GM19372 (cell line): ENCODE measurements at regions not wholly inside any gene's neighbourhood (a gene's known extent, or its start where the extent isn't known, plus 50 kb on each side); places are given as distances from the start of the nearest gene placed in this dataset.

ENCODE experiments used
- ATAC-seq: cut with Tn5 transposase; IDR thresholded peaks from one replicate; pipeline ENCODE4 v1.9.1; 2021; ENCODE audit warnings: mild to moderate bottlenecking, low read depth, moderate library complexity; ENCODE audit not compliant: unreplicated experiment

DNA sequence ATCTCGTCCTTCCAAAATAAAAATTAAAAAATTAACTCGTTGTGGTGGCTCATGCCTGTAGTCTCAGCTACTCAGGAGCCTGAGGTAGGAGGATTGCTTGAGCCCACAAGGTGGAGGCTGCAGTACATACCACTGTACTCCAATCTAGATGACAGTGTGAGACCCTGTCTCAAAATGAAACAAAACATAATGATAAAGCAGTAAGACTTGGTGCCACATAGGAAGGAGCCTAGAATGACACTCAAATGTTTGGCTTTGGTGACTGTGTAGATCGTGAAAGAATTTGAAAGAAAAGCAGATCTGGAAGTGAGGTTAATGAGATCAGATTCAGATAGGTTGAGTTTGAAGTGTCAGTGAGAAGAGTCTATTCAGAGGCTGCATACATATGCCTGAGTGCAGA is 150.1 kb upstream of the ATP2B1 start:
- ATAC-seq, result no peak

DNA sequence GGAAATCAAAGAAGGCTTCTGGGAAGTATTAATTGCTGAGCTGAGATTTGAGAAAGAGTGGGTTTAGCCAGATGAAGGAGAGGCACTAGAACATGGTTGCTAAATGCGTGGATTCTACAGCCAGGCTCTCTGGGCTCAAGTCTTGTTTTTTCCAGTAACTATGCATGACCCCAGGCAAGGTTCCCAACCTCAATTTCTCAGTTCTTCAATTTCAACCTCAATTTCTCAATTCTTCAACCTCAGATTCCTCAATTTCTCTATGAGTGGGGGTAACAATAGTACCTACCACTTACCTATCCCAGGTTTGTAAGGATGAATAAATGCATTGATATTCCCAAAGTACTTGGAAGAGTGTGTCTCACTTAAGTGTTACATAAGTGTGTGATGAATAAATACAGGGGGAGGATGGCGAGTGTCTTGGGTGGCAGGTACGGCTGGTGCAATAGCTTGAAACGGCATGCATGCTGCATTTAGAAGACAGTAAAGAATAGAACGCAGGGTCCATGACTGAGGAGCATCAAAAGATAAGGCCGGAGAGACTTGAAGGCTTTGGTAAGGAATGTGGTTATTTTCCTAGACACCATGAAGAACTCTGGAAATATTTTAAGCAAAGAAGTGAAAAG is 149.1 kb upstream of the ATP2B1 start:
- ATAC-seq, result no peak

DNA sequence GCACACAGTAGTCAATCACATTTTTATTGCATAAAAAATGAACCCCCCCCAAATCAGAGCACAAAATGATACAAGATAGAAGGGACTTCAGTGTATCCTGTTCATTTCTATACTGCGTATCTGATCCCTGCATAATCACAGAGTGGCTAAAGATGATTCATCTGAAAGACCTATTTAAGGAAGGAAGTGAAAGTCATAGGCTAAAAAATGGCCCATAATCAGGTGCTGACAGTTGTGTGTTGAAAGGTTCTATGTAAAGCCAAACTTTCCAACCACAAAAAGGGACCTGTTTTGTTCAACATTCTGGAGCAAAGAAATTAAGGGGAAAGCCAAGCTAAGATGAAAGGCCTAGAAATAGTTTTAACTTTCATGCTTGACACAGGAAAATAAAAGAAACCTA is 147.8 kb upstream of the ATP2B1 start:
- ATAC-seq, result peak; percentile 80

DNA sequence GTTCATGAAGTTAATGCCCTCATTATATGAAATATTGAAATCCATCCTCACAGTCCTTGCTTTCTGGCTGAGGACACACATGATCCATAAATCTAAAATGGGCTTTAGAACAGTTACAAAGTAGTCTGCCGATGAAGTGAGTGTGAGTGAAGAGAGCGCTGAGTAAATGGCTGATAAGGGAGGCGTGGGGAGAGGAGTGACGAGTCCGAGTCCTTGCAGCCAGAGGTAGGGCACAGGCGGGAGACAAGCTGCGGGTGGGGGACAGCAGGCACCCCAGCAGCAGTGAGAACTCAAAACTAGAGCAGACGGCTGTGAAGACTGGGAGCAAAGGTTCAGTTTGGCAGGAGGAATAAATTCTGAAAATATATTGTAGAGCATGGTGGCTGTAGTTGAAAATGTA is 140.1 kb upstream of the ATP2B1 start:
- no peak for ATAC-seq

DNA sequence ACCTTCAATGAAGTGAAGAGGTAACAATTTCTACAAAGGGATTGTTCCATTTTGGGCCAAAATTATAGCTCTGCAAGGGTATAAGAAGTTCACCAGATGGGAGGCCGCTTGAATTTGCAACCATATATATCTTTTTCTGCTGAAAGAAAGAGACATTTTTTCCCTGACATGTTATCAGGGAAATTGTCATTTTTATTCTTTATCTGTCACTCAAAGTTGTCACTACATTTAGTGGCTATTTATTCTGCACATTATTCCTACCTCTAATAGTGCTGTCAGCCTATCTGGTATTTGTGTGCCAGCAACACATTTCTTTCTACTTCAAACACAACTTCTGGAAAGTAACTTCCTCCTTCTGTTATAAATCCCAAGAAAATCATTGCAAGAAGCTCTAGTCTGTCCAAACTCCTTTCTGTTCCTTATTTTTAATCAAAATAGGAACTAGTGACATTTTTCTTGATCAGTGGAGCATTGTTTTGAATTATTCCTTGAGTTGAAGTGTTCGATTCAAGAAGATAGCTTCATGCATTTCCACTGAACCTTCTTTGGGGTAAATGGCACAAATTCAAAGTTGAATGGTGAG is 137.9 kb upstream of the ATP2B1 start:
- no peak for ATAC-seq

DNA sequence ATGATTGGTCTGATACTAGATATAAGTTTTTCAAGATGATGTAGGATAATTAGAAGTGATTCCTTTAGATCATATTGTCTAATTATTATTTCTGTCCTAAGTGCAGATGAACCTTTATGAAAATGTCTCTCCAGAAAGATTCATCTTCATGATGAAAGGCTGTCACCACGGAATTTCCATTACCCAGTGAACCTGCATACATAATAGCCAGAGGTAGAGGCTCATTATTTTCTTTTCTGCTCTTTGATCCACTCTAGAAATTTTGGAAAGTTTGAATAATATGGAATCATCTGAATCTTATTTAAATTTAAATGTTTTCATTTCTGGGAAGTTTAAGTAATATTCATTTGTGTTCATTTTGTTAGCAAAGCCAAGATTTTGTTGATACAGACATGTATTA is 137.1 kb upstream of the ATP2B1 start:
- no peak for ATAC-seq

DNA sequence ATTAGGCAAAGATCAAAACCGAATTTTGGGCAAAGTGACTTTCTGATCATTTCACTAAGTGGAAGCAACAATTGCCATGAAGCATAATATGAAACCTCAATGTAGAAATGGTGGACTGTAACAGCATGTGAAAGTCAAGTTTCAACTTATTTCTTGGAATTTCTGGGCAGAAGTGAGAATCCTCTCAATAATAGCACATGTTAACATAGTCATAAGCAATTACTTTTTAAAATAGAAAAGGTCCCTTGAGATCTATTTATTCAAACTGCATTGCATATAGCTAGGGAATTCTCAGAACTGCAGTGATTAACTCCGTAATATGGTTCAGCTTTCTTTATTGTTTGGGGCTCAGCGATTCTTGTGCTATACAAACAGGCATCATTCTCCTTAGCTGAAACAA is 136.7 kb upstream of the ATP2B1 start:
- ATAC-seq, result no peak

DNA sequence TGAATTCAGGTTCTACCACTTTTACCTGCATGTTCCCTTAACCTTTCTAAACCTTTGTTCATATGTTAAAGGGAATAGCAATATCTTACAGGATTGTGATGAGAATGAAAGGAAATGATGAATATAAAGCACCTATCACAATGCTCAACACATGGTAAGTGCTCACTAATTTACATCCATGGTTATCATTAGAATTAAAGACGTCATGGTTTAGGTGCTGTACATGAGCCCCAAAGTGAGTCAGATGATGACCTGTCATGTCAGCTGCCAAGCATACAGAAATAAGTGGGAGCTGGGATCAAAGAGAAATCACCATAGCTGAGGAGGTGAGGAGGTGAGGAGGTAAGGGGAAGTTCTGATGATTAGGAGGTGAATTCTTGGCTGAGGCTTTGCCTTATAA is 135.9 kb upstream of the ATP2B1 start:
- ATAC-seq, result no peak

DNA sequence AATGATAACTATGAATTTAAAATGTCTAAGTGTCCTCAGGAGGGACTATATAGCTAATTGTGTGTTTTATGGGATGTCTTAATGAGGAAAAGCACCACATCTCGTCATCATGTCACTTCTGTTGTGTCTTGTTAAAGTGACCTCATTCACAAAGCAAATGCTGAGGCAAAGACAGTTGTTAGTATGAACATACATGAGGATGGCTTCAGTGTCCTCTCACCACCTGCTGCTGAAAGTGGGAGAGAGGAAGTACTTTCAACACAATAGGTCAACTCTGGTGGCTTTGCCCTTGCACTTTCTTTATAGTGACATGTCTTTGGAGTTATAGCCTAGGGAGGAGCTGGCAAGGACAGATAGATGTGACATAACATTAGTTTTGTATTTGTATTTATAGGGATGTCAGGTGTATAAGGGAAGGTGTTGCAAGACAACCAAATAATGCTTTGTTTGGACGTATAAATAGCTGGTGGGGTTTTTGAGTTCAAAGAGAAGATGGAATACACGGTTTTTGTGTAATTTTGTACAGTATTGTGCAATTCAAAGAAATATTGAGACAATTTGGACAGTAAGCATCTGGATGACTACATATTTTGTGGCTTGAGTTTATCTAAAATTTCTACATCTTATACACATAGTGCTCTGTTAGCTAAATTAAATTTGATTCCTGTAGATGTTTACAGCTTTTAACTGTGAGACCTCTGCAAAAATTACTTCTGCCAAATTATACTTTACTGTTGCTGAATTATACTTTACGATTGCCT is 131.7 kb upstream of the ATP2B1 start:
- no peak for ATAC-seq

DNA sequence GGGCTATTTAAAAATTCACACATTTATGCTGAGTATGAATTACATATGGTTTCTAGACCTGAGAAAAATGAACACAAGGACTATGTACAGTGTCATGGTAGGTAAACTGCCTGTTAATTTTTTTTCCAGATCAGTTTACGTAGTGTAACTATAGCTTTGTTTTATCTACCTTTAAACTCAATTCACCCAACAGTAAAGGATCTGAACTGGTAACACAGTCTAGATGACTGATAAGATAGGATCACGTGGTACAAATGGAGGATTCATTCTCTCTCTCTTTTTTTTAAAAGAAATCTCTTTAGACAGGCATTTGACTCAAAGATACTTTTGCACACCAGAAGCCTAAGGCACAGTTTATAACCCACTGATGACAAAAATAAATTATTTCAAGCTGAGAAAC is 130.8 kb upstream of the ATP2B1 start:
- no peak for ATAC-seq

DNA sequence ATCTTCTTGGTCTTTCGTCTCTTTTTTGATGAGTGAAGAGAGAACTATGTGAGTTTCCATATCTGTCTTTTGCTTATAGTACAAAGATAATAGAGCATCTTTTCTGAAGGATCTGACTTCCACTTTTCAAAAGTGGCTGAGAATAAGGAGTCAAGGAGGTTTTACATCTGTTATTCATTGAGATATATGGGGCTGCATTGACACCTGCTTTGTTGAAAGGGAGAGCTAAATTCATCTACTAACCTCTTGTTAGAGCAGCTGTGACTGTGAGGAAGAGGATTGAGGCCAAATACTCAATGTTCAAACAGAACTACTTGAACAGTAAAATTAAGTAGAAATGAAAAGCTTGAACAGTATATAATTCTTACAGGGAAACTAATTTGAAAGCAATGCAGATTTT is 130.2 kb upstream of the ATP2B1 start:
- ATAC-seq, result no peak

DNA sequence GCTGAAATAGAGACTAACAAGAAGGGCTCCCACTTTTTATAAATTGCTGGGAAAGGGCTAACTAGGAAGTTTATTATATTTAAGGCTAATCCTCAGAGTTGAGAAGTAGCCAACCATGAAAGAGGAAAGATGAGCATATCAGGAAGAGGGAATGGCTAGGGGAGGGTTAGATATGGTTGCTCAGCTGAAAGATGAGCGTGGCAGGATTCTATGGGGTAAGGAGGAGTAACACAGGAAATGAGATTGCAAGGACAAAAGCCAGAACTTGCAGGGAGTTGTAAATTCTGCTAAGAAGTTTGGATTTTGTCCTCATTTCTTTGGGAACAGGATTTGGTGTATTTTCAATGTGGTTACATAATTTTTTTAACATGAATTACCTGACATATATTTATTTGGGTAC is 127.4 kb upstream of the ATP2B1 start:
- no peak for ATAC-seq

DNA sequence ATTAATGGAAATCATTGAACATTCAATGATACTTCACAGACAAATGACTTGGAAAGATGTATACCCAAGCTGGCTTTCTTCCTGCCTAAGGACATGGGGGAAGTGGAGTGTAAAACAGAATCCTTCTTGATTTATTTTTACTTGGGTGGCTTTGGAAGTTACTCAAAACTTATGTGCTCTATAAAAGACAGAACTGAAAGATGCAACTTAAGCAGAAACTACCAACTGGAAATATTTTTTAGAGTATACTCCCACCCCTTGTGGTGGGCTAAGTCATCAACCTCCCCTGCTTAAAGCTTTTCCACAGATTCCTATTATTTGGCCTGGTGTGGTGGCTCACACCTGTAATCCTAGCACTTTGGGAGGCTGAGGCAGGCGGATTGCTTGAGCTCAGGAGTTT is 126.0 kb upstream of the ATP2B1 start:
- no peak for ATAC-seq

DNA sequence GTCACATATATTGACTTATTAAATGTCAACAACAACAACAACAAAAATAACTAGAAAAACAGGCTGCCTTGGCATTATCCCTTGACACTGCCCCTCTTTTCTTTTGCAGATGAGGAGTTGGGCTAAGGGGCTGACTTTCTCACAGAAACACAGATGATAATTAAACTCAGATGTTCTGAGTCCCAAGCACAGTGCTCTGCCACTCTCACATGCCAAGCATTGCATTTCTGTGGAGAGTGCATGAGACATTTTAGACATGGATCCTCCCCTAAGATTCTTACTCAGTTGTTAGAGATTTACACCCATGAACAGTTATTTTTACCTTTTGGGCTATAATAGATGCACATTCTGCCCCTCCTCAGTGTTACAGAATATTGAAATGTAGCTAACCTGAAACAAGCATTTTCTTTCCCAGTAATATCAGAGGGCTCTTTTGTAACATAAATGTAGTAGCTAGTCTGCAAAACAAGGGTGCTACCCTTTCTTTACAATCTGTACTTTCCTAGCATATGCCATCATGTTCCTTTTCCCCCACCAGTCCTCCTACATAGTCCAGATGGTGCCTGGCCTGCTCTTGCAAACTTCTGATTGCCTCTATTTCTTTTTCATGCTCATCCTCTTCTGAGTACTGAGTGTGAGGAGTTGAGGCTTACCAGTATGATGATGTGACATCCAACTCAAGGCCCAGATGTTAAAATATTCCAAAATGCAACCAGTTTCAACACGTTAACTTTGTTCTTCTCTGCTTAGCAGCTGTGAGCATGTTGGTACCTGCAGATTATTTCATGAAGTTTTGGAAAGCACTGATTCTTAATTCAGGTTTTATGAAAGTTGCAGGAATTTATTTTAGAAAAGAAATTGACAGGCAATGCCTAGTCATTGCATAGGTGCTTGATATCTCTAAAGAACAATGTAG is 125.0 kb upstream of the ATP2B1 start:
- ATAC-seq, result no peak

DNA sequence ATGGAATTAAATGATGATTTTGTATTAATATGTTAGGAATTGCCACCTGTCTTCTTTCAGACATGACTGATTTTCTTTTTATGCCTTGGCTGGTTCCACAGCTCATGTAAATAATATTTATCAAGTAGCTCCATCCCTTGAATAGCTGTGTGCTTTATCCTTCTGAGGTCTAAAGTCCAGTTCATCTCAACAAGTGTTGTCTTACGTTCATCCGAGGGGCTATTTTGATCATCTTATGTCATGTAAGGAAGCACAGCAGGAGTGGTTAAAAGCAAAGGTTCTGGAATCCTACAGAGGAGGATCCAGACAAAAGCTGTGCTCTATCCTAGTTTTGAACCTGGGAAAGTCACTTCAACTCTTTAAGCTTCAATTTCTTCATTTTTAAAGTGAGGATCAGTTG is 123.7 kb upstream of the ATP2B1 start:
- ATAC-seq, result no peak

DNA sequence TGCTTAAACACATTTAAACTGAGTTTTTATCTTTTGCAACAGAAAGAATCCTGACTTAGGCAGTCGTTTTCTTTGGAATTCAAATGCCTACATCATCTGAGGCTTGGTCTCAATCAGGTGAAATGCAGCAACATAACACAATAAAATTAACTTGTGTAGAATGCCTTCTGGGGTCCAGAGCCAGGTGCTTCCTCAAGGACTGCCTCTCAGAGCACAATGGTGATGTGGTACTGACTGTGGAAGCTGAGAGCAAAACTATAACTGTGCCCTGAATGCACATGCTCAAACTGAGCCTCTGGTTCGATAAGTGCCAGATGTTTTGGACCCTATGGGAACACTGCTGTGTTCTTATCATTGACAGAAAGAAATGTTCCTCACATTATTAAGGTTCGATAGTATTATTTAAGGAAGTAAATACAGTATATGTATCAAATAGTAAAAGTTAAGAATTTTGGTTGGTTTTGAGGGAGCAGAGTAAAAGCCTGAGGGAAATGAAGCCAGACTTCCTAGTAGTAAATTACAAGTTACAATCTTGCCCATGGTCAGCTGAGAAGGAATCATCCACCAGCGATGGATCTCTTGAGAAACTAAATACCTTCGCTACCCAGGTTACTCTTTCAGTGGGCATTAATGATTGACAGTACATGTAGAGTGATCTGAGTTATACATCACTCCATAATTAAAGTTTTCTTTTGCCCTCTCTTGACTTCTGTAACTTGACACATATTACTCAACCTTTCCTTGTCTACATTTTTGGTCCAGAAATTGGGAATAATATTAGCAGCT is 122.9 kb upstream of the ATP2B1 start:
- no peak for ATAC-seq

DNA sequence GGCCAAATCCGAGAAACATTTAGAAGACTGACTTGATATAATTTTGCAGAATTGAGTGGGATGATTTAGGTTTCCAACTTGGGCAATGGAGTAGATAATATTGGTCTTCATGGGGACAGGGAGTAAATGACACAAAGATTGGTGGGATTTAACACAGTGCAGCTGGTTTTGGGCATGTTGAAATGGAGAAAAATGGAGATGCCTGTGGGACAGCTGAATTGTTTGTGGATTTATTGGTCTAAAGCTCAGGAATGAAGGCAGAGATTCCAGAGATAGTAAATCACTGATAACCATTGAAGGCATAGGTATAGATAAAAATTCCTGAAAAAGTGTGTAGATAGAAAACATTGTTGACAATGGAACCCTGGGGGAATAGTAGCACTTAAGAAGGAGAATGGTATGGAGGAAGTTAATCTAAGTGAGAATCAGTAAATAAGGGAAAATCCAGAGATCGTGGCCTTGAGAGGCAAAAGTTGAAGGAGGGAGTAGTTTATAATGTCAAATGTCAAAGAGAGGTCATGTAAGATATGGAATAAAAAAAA is 120.9 kb upstream of the ATP2B1 start:
- ATAC-seq, result no peak

DNA sequence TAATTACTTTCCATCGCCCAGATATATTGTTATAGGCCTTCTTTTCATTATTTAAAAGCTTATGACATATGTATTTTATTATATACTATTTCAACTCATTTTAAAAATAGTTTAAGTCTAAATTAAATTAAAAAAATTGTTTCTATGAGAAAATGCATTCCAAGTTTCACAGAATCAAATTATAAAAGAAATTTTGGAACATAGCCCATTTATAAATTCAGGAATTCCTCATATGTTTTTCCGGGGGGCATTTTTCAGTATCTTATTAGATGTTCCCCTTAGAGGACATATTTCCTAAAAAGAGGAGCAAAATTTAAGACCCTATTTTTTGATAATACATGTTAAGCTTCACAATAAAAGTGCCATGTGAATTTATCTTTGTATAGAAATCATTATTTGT is 119.9 kb upstream of the ATP2B1 start:
- ATAC-seq, result no peak

DNA sequence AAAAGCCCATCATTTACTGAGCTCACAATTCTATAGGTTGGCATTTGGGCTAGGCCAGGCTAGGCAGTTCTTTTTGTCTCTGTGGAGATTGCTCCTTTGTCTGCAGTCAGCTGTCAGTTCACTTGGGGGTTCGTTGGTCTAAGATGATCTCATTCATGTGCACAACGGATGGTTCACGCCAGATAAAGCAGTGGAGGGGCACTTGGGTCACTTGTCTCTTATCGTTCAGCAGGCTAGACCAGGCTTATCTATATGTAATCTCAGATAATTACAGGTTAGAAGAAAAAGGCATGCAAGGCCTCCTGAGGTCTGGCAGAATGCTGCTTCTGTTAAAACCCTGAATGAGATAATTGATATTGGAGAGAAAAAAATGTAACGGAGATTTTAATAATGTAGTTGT is 119.0 kb upstream of the ATP2B1 start:
- ATAC-seq, result no peak

DNA sequence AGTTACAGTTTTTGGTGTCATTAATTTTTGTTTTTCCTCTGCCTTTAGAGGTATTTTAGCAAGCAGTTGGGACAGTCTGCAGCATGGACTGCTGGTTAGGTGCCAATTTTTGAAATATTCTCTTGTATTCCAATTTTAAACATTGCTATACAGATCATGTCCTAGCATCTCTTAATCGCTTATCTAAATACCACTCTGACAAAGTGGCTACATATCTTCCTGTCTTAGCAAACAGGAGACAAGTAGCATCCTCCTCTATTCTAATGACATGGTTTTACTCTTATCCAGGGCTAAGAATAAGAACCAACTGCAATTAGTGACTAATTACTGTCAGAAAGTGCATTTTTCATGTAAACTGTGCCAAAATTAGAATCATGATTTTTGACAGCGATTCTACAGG is 117.8 kb upstream of the ATP2B1 start:
- no peak for ATAC-seq
